HT1080 (cell line): ENCODE measurements at regions not wholly inside any gene's neighbourhood (a gene's known extent, or its start where the extent isn't known, plus 50 kb on each side); places are given as distances from the start of the nearest gene placed in this dataset.
"Not testable (repeated sequence)": the region's sequence is repeated elsewhere in the genome, so short reads cannot be mapped to it uniquely, and the experiment has no call there.

Source experiments
- DNase-seq: peaks from one replicate; pipeline ENCODE4 v3.0.0-alpha.2; 2015; ENCODE audit warnings: low read depth

GRCh38 chr6:4420160-4420865 is 284.9 kb upstream of the ECI2 start:
- no peak for DNase-seq

- no peak for DNase-seq
Measured at GRCh38 chr6:4415549-4415948, 280.2 kb upstream of the ECI2 start.

GRCh38 chr6:4414078-4414477 is 278.7 kb upstream of the ECI2 start:
- DNase-seq: not testable (repeated sequence)

- DNase-seq: peak; percentile 36
Measured at GRCh38 chr6:4413073-4413472, 277.7 kb upstream of the ECI2 start.

- no peak for DNase-seq
Measured at GRCh38 chr6:4412488-4412887, 277.1 kb upstream of the ECI2 start.

- no peak for DNase-seq
Measured at GRCh38 chr6:4412077-4412476, 276.7 kb upstream of the ECI2 start.

- not testable (repeated sequence) for DNase-seq
Measured at GRCh38 chr6:4407710-4408109, 272.3 kb upstream of the ECI2 start.

GRCh38 chr6:4405621-4406212 is 270.3 kb upstream of the ECI2 start:
- no peak for DNase-seq

- DNase-seq: no peak
Measured at GRCh38 chr6:4404415-4404814, 269.0 kb upstream of the ECI2 start.

- no peak for DNase-seq
Measured at GRCh38 chr6:4403828-4404227, 268.5 kb upstream of the ECI2 start.

GRCh38 chr6:4403023-4403752 is 267.8 kb upstream of the ECI2 start:
- no peak for DNase-seq

- DNase-seq: peak; percentile 83
Measured at GRCh38 chr6:4402477-4402976, 267.2 kb upstream of the ECI2 start.

- DNase-seq: no peak
Measured at GRCh38 chr6:4401408-4402368, 266.3 kb upstream of the ECI2 start.

- no peak for DNase-seq
Measured at GRCh38 chr6:4399656-4400055, 264.3 kb upstream of the ECI2 start.

- no peak for DNase-seq
Measured at GRCh38 chr6:4398791-4399190, 263.4 kb upstream of the ECI2 start.

- no peak for DNase-seq
Measured at GRCh38 chr6:4397307-4397706, 261.9 kb upstream of the ECI2 start.

GRCh38 chr6:4396044-4396443 is 260.7 kb upstream of the ECI2 start:
- no peak for DNase-seq

GRCh38 chr6:4395386-4395785 is 260.0 kb upstream of the ECI2 start:
- DNase-seq: no peak

GRCh38 chr6:4394786-4395185 is 259.4 kb upstream of the ECI2 start:
- DNase-seq: no peak

- DNase-seq: no peak
Measured at GRCh38 chr6:4388675-4389074, 253.3 kb upstream of the ECI2 start.

- DNase-seq: no peak
Measured at GRCh38 chr6:4384656-4385055, 249.3 kb upstream of the ECI2 start.
